Ovary (tissue), 7 donors: ENCODE measurements at regions not wholly inside any gene's neighbourhood (a gene's known extent, or its start where the extent isn't known, plus 50 kb on each side); places are given as distances from the start of the nearest gene placed in this dataset.

Experiments
- DNase-seq, 5 donors: peaks; one replicate each; pipeline ENCODE4 v3.0.0-alpha.2; 2019 to 2020
- H3K27ac ChIP-seq, 2 donors: fragments of 200-600 bp; one replicate each; pipeline versions ENCODE4 v1.5.1 to v1.8.0; 2019 to 2022
- H3K27me3 ChIP-seq: fragments of 200-600 bp; one replicate; pipeline ENCODE4 v1.8.0; 2022
- H3K36me3 ChIP-seq: fragments of 200-600 bp; sonication (generic); one replicate; pipeline ENCODE4 v1.5.1; 2019
- H3K4me1 ChIP-seq: one replicate; pipeline ENCODE4 v1.8.1; 2013; ENCODE audit warnings: mild to moderate bottlenecking, moderate library complexity; ENCODE audit not compliant: insufficient read depth
- H3K4me3 ChIP-seq: fragments of 200-600 bp; sonication (generic); one replicate; pipeline ENCODE4 v1.5.1; 2017
- H3K9me3 ChIP-seq, 2 donors: fragments of 200-600 bp in 1 of 2; sonication (generic) in 1 of 2; one replicate each; pipeline versions ENCODE4 v1.5.1 to v1.8.1; 2013 to 2019; ENCODE audit warnings: mild to moderate bottlenecking in 1 of 2, moderate library complexity in 1 of 2
- CTCF ChIP-seq, 3 donors: fragments of 450-650 bp in 2 of 3; fragments of 200-600 bp in 1 of 3; IDR thresholded peaks; one replicate each; pipeline versions ENCODE4 v1.5.1 to v1.8.0; 2016 to 2022; ENCODE audit warnings: antibody characterized with exemption in 3 of 3, mild to moderate bottlenecking in 1 of 3
- EP300 ChIP-seq: sonication (generic); formaldehyde crosslinking; IDR thresholded peaks from one replicate; pipeline ENCODE4 v1.6.1; 2017; ENCODE audit warnings: antibody characterized with exemption
- POLR2A ChIP-seq: fragments of 450-650 bp; IDR thresholded peaks from one replicate; pipeline ENCODE4 v1.6.1; 2017; ENCODE audit warnings: antibody characterized with exemption, mild to moderate bottlenecking, moderate library complexity
- WGBS, 3 donors: extraction: QIAGEN DNeasy Blood & Tissue Kit in 1 of 3; methylation state at CpG; one replicate each; pipeline versions ENCODE4 v1.1.5 to v1.1.7; 2013 to 2017; 5-methylcytosine and 5-hydroxymethylcytosine counted together
- intact Hi-C, 4 donors: fragments of 100-400 bp; cut with DNase I; formaldehyde crosslinking; loops; one replicate each; pipeline versions ENCODE4 v1.11.0 to v1.15.1; 2022 to 2023
- donor health status: DM: no; HTN: no; CAD: no; lungs with moderate emphysema.
- donor health status: DM: no; HTN: no; CAD: no.
- donor health status: Bipolar disorder and iron deficiency.
- donor health status: DM: no; HTN: no; CAD: no.
- donor health status: DM: yes; HTN: yes; CAD: no.

- H3K9me3 ChIP-seq = no peaks in the 10 kb centered on the region
- 11 to 12% (median 12%) methylated on average over 1 of the region's 1 CpG for WGBS, 3 donors
- TF ChIP-seq CTCF (IDR thresholded peaks at IDR 0.05) = no peak
- no peak for TF ChIP-seq POLR2A
- no peak for TF ChIP-seq EP300
- H3K36me3 ChIP-seq = no peaks in the 10 kb centered on the region
- intact Hi-C loops = no loop called here
- no peaks in the 10 kb centered on the region for H3K27me3 ChIP-seq
- H3K4me3 ChIP-seq = no peak overlapping the region
- no peak overlapping the region for H3K27ac ChIP-seq
- H3K4me1 ChIP-seq = no peaks in the 10 kb centered on the region
- DNase-seq = no peak
Measured at GRCh38 chr4:117893207-117893606, 141.1 kb upstream of the NDST3 start.

GRCh38 chr4:117898496-117898895 lies 135.8 kb upstream of the NDST3 start:
- DNase-seq = no peak
- TF ChIP-seq POLR2A = no peak
- no peak for TF ChIP-seq EP300
- no peak for TF ChIP-seq CTCF (IDR thresholded peaks at IDR 0.05)
- no peaks in the 10 kb centered on the region for H3K36me3 ChIP-seq
- no peaks in the 10 kb centered on the region for H3K4me1 ChIP-seq
- no peak overlapping the region for H3K4me3 ChIP-seq
- H3K9me3 ChIP-seq = no peaks in the 10 kb centered on the region
- no peaks in the 10 kb centered on the region for H3K27me3 ChIP-seq
- no peak overlapping the region for H3K27ac ChIP-seq
- intact Hi-C loops = no loop called here

- Histone ChIP-seq H3K36me3 (no peaks in the 10 kb centered on the region), H3K27me3 (no peaks in the 10 kb centered on the region), H3K4me1 (no peaks in the 10 kb centered on the region), H3K27ac (no peak overlapping the region), H3K9me3 (no peaks in the 10 kb centered on the region), H3K4me3 (no peak overlapping the region)
- intact Hi-C loops = no loop called here
- no peak for DNase-seq
- TF ChIP-seq CTCF (IDR thresholded peaks at IDR 0.05) (no peak), EP300 (no peak), POLR2A (no peak)
- WGBS, 3 donors = 21 to 31% (median 24%) methylated on average over 2 of the region's 2 CpGs
Measured at GRCh38 chr4:117900832-117901231, 133.5 kb upstream of the NDST3 start.

- no peak for DNase-seq
- Histone ChIP-seq H3K27me3 (no peaks in the 10 kb centered on the region), H3K27ac (no peak overlapping the region), H3K36me3 (no peaks in the 10 kb centered on the region), H3K9me3 (no peaks in the 10 kb centered on the region), H3K4me1 (no peaks in the 10 kb centered on the region), H3K4me3 (no peak overlapping the region)
- TF ChIP-seq POLR2A (no peak), CTCF (IDR thresholded peaks at IDR 0.05) (no peak), EP300 (no peak)
- intact Hi-C loops = no loop called here
- whole genome bisulfite sequencing, 3 donors = 76 to 83% (median 82%) methylated on average over 1 of the region's 1 CpG
Measured at GRCh38 chr4:117907646-117908045, 126.6 kb upstream of the NDST3 start.
